Endodermal cell (in vitro differentiated cells): ENCODE measurements at regions not wholly inside any gene's neighbourhood (a gene's known extent, or its start where the extent isn't known, plus 50 kb on each side); places are given as distances from the start of the nearest gene placed in this dataset.

Experiments
- DNase-seq: peaks from one replicate; pipeline ENCODE4 v3.0.0-alpha.2; 2017
- H3K27ac ChIP-seq: 2 replicates; pipeline ENCODE4 v1.5.1; 2013; ENCODE audit warnings: mild to moderate bottlenecking, low read depth, low read length, moderate library complexity
- H3K27me3 ChIP-seq: 2 replicates; pipeline ENCODE4 v1.6.1; 2013; ENCODE audit warnings: mild to moderate bottlenecking, low read length, moderate library complexity; ENCODE audit not compliant: insufficient read depth, control insufficient read depth, poor library complexity, severe bottlenecking
- H3K36me3 ChIP-seq: 2 replicates; pipeline ENCODE4 v1.7.0; 2013; ENCODE audit warnings: mild to moderate bottlenecking, low read length, moderate library complexity; ENCODE audit not compliant: control insufficient read depth, insufficient read depth
- H3K4me1 ChIP-seq: one replicate; pipeline ENCODE4 v1.7.0; 2013; ENCODE audit warnings: low read length; ENCODE audit not compliant: control insufficient read depth, insufficient read depth
- H3K4me3 ChIP-seq: 2 replicates; pipeline ENCODE4 v1.5.1; 2013; ENCODE audit warnings: mild to moderate bottlenecking, low read length, moderate library complexity
- H3K9ac ChIP-seq: 2 replicates; pipeline ENCODE4 v1.6.1; 2013; ENCODE audit warnings: mild to moderate bottlenecking, low read length, moderate library complexity; ENCODE audit not compliant: poor library complexity, severe bottlenecking; ENCODE audit errors: extremely low read depth
- H3K9me3 ChIP-seq: 2 replicates; pipeline ENCODE4 v1.6.1; 2013; ENCODE audit warnings: mild to moderate bottlenecking, low read length, moderate library complexity; ENCODE audit not compliant: control insufficient read depth
- H3K27ac Mint-ChIP-seq: 2 replicates; pipeline ENCODE4 v1.8.0; 2020; ENCODE audit warnings: mixed read lengths
- H3K27me3 Mint-ChIP-seq: 2 replicates; pipeline ENCODE4 v1.8.0; 2021; ENCODE audit warnings: mild to moderate bottlenecking, mixed read lengths; ENCODE audit not compliant: insufficient read depth
- H3K36me3 Mint-ChIP-seq: 2 replicates; pipeline ENCODE4 v1.8.0; 2020; ENCODE audit warnings: low read depth, mixed read lengths
- H3K4me1 Mint-ChIP-seq: 2 replicates; pipeline ENCODE4 v1.8.0; 2020; ENCODE audit warnings: mixed read lengths
- H3K4me3 Mint-ChIP-seq: 2 replicates; pipeline ENCODE4 v1.8.0; 2020; ENCODE audit warnings: mild to moderate bottlenecking, moderate library complexity, mixed read lengths
- H3K9me3 Mint-ChIP-seq: 2 replicates; pipeline ENCODE4 v1.8.0; 2020; ENCODE audit warnings: mild to moderate bottlenecking, mixed read lengths
- WGBS, 2 experiments: methylation state at CpG; one replicate each; pipeline versions ENCODE4 v1.1.5 to v1.1.7; 2013; ENCODE audit warnings: missing lambda C conversion rate in 2 of 2, mixed read lengths in 1 of 2; ENCODE audit not compliant: insufficient coverage in 1 of 2, insufficient read length in 1 of 2; 5-methylcytosine and 5-hydroxymethylcytosine counted together
- TF ChIP-seq, protein P1 (sequence below): fragments of 200-600 bp; sonication (generic); conservative IDR thresholded peaks from 2 replicates; pipeline ENCODE4 v1.5.0; 2021; ENCODE audit warnings: antibody characterized with exemption, mild to moderate bottlenecking

DNA sequence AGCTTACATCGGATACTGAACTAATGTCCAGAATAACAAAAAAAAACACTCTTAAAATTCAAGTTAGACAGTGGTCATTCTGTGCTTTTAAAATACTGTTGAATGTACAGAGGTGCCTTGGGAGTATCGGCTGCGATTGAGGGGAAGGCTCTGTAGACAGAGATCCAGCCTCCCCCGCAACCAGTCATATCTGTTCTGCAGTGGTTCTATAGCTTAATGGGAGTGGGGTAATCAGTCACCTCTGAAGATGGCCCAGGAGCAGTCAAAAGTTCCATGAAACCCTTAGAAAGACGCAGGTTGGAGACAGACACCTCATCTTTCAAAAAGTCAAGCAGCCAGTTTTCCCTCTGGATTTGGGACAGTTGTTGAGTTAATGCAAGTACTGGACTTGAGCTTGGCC lies 1486.6 kb upstream of the TMEM132C start:
- Histone ChIP-seq H3K4me1 (no peaks in the 10 kb centered on the region), H3K36me3 (no peaks in the 10 kb centered on the region), H3K27me3 (no peaks in the 10 kb centered on the region), H3K4me3 (no peak overlapping the region), H3K27ac (no peak overlapping the region), H3K9ac (no peak overlapping the region), H3K9me3 (no peaks in the 10 kb centered on the region)
- Mint-ChIP-seq H3K9me3 (no peaks in the 10 kb centered on the region), H3K36me3 (no peaks in the 10 kb centered on the region), H3K4me3 (no peak overlapping the region), H3K27ac (no peak overlapping the region), H3K27me3 (peaks cover 27% of the 10 kb centered on the region), H3K4me1 (peaks cover 3% of the 10 kb centered on the region)
- 85 to 100% methylated on average over 3 to 4 of the region's 5 CpGs for WGBS, 2 experiments
- no peak for DNase-seq
- TF ChIP-seq, protein P1, sequence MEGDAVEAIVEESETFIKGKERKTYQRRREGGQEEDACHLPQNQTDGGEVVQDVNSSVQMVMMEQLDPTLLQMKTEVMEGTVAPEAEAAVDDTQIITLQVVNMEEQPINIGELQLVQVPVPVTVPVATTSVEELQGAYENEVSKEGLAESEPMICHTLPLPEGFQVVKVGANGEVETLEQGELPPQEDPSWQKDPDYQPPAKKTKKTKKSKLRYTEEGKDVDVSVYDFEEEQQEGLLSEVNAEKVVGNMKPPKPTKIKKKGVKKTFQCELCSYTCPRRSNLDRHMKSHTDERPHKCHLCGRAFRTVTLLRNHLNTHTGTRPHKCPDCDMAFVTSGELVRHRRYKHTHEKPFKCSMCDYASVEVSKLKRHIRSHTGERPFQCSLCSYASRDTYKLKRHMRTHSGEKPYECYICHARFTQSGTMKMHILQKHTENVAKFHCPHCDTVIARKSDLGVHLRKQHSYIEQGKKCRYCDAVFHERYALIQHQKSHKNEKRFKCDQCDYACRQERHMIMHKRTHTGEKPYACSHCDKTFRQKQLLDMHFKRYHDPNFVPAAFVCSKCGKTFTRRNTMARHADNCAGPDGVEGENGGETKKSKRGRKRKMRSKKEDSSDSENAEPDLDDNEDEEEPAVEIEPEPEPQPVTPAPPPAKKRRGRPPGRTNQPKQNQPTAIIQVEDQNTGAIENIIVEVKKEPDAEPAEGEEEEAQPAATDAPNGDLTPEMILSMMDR: no peak

DNA sequence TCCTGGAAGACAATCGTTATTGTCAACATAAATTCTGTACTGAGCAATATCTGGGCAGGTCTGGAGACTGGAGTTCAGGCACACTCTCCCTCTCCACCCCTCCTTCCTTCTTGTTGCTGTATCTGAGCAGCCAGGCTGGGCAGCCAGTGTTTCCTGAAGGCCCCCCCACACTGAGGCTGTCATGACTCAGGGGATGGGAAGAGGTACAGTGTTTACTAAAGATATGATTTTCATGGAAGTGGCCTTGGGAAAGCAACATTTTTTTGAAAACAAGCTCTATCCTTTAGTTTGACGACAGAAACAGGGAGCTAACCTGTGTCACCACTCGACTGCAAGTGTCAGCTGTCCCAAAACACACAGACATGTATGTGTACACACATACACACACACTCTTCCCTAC lies 1485.4 kb upstream of the TMEM132C start:
- Histone ChIP-seq H3K9ac (no peak overlapping the region), H3K27me3 (no peaks in the 10 kb centered on the region), H3K9me3 (no peaks in the 10 kb centered on the region), H3K27ac (no peak overlapping the region), H3K4me3 (no peak overlapping the region), H3K4me1 (no peaks in the 10 kb centered on the region), H3K36me3 (no peaks in the 10 kb centered on the region)
- peaks cover 31% of the 10 kb centered on the region for H3K27me3 Mint-ChIP-seq
- no peak overlapping the region for H3K4me3 Mint-ChIP-seq
- no peak for DNase-seq
- no peak overlapping the region for H3K27ac Mint-ChIP-seq
- no peaks in the 10 kb centered on the region for H3K9me3 Mint-ChIP-seq
- TF ChIP-seq, protein P1: no peak
- H3K4me1 Mint-ChIP-seq: peaks cover 3% of the 10 kb centered on the region
- no peaks in the 10 kb centered on the region for H3K36me3 Mint-ChIP-seq
- WGBS, 2 experiments: 69 to 100% methylated on average over 2 to 3 of the region's 3 CpGs

DNA sequence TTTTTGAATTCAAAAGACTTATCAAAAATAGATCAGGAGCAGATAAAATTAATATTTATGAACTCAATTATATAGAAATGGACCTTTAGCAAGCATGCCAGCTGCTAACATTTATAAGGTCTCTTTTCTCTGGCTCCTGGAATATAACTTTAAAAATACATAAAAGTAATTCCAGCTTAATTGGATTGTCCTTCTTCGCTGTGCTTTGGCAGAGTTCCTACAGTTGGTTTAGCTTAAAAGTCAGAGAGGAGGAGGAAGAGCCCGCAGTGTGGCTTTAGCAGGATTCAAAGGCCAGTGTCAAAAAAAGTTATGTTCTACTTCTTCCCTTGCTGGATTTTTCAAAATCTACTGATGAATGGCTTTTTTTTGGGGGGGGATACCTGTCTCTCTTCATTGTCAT lies 1484.9 kb upstream of the TMEM132C start:
- Histone ChIP-seq H3K4me3 (no peak overlapping the region), H3K36me3 (no peaks in the 10 kb centered on the region), H3K9ac (no peak overlapping the region), H3K27me3 (no peaks in the 10 kb centered on the region), H3K27ac (no peak overlapping the region), H3K4me1 (no peaks in the 10 kb centered on the region), H3K9me3 (no peaks in the 10 kb centered on the region)
- TF ChIP-seq, protein P1: no peak
- H3K4me3 Mint-ChIP-seq: no peak overlapping the region
- H3K9me3 Mint-ChIP-seq: no peaks in the 10 kb centered on the region
- peaks cover 3% of the 10 kb centered on the region for H3K4me1 Mint-ChIP-seq
- H3K36me3 Mint-ChIP-seq: no peaks in the 10 kb centered on the region
- peaks cover 32% of the 10 kb centered on the region for H3K27me3 Mint-ChIP-seq
- H3K27ac Mint-ChIP-seq: no peak overlapping the region
- no peak for DNase-seq
- WGBS, 2 experiments: 84 to 100% methylated on average over 2 of the region's 2 CpGs
